Endodermal cell (in vitro differentiated cells): ENCODE measurements at regions not wholly inside any gene's neighbourhood (a gene's known extent, or its start where the extent isn't known, plus 50 kb on each side); places are given as distances from the start of the nearest gene placed in this dataset.

Source experiments
- DNase-seq: peaks from one replicate; pipeline ENCODE4 v3.0.0-alpha.2; 2017
- H3K27ac ChIP-seq: 2 replicates; pipeline ENCODE4 v1.5.1; 2013; ENCODE audit warnings: mild to moderate bottlenecking, low read depth, low read length, moderate library complexity
- H3K27me3 ChIP-seq: 2 replicates; pipeline ENCODE4 v1.6.1; 2013; ENCODE audit warnings: mild to moderate bottlenecking, low read length, moderate library complexity; ENCODE audit not compliant: insufficient read depth, control insufficient read depth, poor library complexity, severe bottlenecking
- H3K36me3 ChIP-seq: 2 replicates; pipeline ENCODE4 v1.7.0; 2013; ENCODE audit warnings: mild to moderate bottlenecking, low read length, moderate library complexity; ENCODE audit not compliant: control insufficient read depth, insufficient read depth
- H3K4me1 ChIP-seq: one replicate; pipeline ENCODE4 v1.7.0; 2013; ENCODE audit warnings: low read length; ENCODE audit not compliant: control insufficient read depth, insufficient read depth
- H3K4me3 ChIP-seq: 2 replicates; pipeline ENCODE4 v1.5.1; 2013; ENCODE audit warnings: mild to moderate bottlenecking, low read length, moderate library complexity
- H3K9ac ChIP-seq: 2 replicates; pipeline ENCODE4 v1.6.1; 2013; ENCODE audit warnings: mild to moderate bottlenecking, low read length, moderate library complexity; ENCODE audit not compliant: poor library complexity, severe bottlenecking; ENCODE audit errors: extremely low read depth
- H3K9me3 ChIP-seq: 2 replicates; pipeline ENCODE4 v1.6.1; 2013; ENCODE audit warnings: mild to moderate bottlenecking, low read length, moderate library complexity; ENCODE audit not compliant: control insufficient read depth
- H3K27ac Mint-ChIP-seq: 2 replicates; pipeline ENCODE4 v1.8.0; 2020; ENCODE audit warnings: mixed read lengths
- H3K27me3 Mint-ChIP-seq: 2 replicates; pipeline ENCODE4 v1.8.0; 2021; ENCODE audit warnings: mild to moderate bottlenecking, mixed read lengths; ENCODE audit not compliant: insufficient read depth
- H3K36me3 Mint-ChIP-seq: 2 replicates; pipeline ENCODE4 v1.8.0; 2020; ENCODE audit warnings: low read depth, mixed read lengths
- H3K4me1 Mint-ChIP-seq: 2 replicates; pipeline ENCODE4 v1.8.0; 2020; ENCODE audit warnings: mixed read lengths
- H3K4me3 Mint-ChIP-seq: 2 replicates; pipeline ENCODE4 v1.8.0; 2020; ENCODE audit warnings: mild to moderate bottlenecking, moderate library complexity, mixed read lengths
- H3K9me3 Mint-ChIP-seq: 2 replicates; pipeline ENCODE4 v1.8.0; 2020; ENCODE audit warnings: mild to moderate bottlenecking, mixed read lengths
- CTCF ChIP-seq: fragments of 200-600 bp; sonication (generic); conservative IDR thresholded peaks from 2 replicates; pipeline ENCODE4 v1.5.0; 2021; ENCODE audit warnings: antibody characterized with exemption, mild to moderate bottlenecking
- WGBS, 2 experiments: methylation state at CpG; one replicate each; pipeline versions ENCODE4 v1.1.5 to v1.1.7; 2013; ENCODE audit warnings: missing lambda C conversion rate in 2 of 2, mixed read lengths in 1 of 2; ENCODE audit not compliant: insufficient coverage in 1 of 2, insufficient read length in 1 of 2; 5-methylcytosine and 5-hydroxymethylcytosine counted together

- no peak overlapping the region for H3K4me3 ChIP-seq
- DNase-seq: no peak
- Mint-ChIP-seq H3K36me3 (no peaks in the 10 kb centered on the region), H3K4me3 (no peak overlapping the region), H3K9me3 (peaks cover 13% of the 10 kb centered on the region), H3K4me1 (no peaks in the 10 kb centered on the region), H3K27me3 (no peaks in the 10 kb centered on the region), H3K27ac (no peak overlapping the region)
- H3K9ac ChIP-seq: no peak overlapping the region
- no peaks in the 10 kb centered on the region for H3K27me3 ChIP-seq
- WGBS, 2 experiments: 50 to 90% methylated on average over 1 of the region's 1 CpG
- no peak overlapping the region for H3K27ac ChIP-seq
- no peaks in the 10 kb centered on the region for H3K4me1 ChIP-seq
- peaks cover 15% of the 10 kb centered on the region for H3K9me3 ChIP-seq
- no peak for TF ChIP-seq CTCF
- H3K36me3 ChIP-seq: no peaks in the 10 kb centered on the region
These were observed 72.3 kb upstream of the BTN3A2 start for GRCh38 chr6:26292709-26293108.

- no peak for DNase-seq
- 92 to 94% methylated on average over 8 of the region's 8 CpGs for WGBS, 2 experiments
- Mint-ChIP-seq H3K27ac (no peak overlapping the region), H3K4me1 (no peaks in the 10 kb centered on the region), H3K27me3 (no peaks in the 10 kb centered on the region), H3K4me3 (no peak overlapping the region), H3K36me3 (no peaks in the 10 kb centered on the region), H3K9me3 (no peaks in the 10 kb centered on the region)
- H3K27me3 ChIP-seq: no peaks in the 10 kb centered on the region
- H3K9me3 ChIP-seq: no peaks in the 10 kb centered on the region
- H3K9ac ChIP-seq: no peak overlapping the region
- no peak for TF ChIP-seq CTCF
- H3K4me3 ChIP-seq: no peak overlapping the region
- H3K27ac ChIP-seq: no peak overlapping the region
- no peaks in the 10 kb centered on the region for H3K36me3 ChIP-seq
- no peaks in the 10 kb centered on the region for H3K4me1 ChIP-seq
These were observed 70.7 kb upstream of the BTN3A2 start for GRCh38 chr6:26294302-26294701.

GRCh38 chr6:26295691-26296555 lies 69.1 kb upstream of the BTN3A2 start:
- Mint-ChIP-seq H3K4me3 (no peak overlapping the region), H3K27me3 (no peaks in the 10 kb centered on the region), H3K9me3 (no peaks in the 10 kb centered on the region), H3K27ac (no peak overlapping the region), H3K4me1 (no peaks in the 10 kb centered on the region), H3K36me3 (no peaks in the 10 kb centered on the region)
- WGBS, 2 experiments: 82 to 86% methylated on average over 7 to 11 of the region's 11 CpGs
- Histone ChIP-seq H3K27ac (no peak overlapping the region), H3K27me3 (no peaks in the 10 kb centered on the region), H3K4me1 (no peaks in the 10 kb centered on the region), H3K9ac (no peak overlapping the region), H3K36me3 (no peaks in the 10 kb centered on the region), H3K4me3 (no peak overlapping the region), H3K9me3 (no peaks in the 10 kb centered on the region)
- TF ChIP-seq CTCF: no peak
- no peak for DNase-seq
